RWPE1 (cell line): ENCODE measurements at regions not wholly inside any gene's neighbourhood (a gene's known extent, or its start where the extent isn't known, plus 50 kb on each side); places are given as distances from the start of the nearest gene placed in this dataset.

ENCODE experiments used
- CTCF ChIA-PET: fragments of 350-600 bp; sonication (Branson Sonifier 250); formaldehyde crosslinking; extraction: SDS; loops from one replicate; lab custom pipeline; 2021; lab: Yijun Ruan, JAX
- POLR2A ChIA-PET: fragments of 400-600 bp; formaldehyde crosslinking; extraction: SDS; loops from one replicate; lab custom pipeline; 2020; ENCODE audit warnings: antibody characterized with exemption; ENCODE audit not compliant: low non-redundant PET; lab: Yijun Ruan, JAX
- DNase-seq: peaks from one replicate; pipeline ENCODE4 v3.0.0; 2012; ENCODE audit warnings: low spot score
- H3K27ac ChIP-seq: fragments of 450-650 bp; 2 replicates; pipeline ENCODE4 v1.5.1; 2017
- TF ChIP-seq, protein P1 (sequence below): fragments of 450-650 bp; conservative IDR thresholded peaks from 2 replicates; pipeline ENCODE4 v1.5.1; 2017; ENCODE audit warnings: low read depth, mild to moderate bottlenecking

GRCh38 chr5:57772512-57772911 is 289.9 kb upstream of the ACTBL2 start:
- ChIA-PET CTCF (interaction anchor here (0.5 to 0.9 kb wide), 2 partner anchors 115 to 166 kb away, joined by 3 read pairs; no protein-coding TSS in a partner anchor), POLR2A (no interaction called here)
- DNase-seq = no peak
- H3K27ac ChIP-seq = no peak overlapping the region
- TF ChIP-seq, protein P1, sequence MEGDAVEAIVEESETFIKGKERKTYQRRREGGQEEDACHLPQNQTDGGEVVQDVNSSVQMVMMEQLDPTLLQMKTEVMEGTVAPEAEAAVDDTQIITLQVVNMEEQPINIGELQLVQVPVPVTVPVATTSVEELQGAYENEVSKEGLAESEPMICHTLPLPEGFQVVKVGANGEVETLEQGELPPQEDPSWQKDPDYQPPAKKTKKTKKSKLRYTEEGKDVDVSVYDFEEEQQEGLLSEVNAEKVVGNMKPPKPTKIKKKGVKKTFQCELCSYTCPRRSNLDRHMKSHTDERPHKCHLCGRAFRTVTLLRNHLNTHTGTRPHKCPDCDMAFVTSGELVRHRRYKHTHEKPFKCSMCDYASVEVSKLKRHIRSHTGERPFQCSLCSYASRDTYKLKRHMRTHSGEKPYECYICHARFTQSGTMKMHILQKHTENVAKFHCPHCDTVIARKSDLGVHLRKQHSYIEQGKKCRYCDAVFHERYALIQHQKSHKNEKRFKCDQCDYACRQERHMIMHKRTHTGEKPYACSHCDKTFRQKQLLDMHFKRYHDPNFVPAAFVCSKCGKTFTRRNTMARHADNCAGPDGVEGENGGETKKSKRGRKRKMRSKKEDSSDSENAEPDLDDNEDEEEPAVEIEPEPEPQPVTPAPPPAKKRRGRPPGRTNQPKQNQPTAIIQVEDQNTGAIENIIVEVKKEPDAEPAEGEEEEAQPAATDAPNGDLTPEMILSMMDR = no peak

DNA sequence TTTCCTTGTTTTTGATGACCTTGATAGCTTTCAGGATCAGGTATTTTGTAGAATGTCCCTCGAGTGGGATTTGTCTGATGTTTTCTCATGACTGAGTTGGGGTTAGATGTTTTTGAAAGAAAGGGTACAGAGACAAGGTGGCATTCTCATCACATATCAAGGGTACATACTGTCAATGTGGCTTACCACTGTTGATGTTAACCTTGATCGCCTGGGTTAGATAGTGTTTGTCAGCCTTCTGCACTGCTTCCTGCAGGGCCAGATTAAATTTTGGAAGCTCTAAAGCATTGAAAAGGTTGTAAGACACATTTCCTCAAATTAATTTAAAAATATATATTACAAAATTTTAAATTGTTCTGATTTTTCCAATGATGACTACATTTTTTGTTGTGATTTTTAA is 287.4 kb upstream of the ACTBL2 start:
- CTCF ChIA-PET = interaction anchor here (1.2 kb wide), 2 partner anchors 259 to 472 kb away, joined by 3 read pairs; no protein-coding TSS in a partner anchor
- DNase-seq = no peak

GRCh38 chr5:57768745-57769144 is 286.1 kb upstream of the ACTBL2 start:
- DNase-seq = no peak
- CTCF ChIA-PET = interaction anchor here (1.1 kb wide), 1 partner anchor 269 kb away, joined by 4 read pairs; no protein-coding TSS in a partner anchor
- TF ChIP-seq, protein P1 = no peak
- POLR2A ChIA-PET = no interaction called here
- no peak overlapping the region for H3K27ac ChIP-seq

More for the DNA sequence above, 287.4 kb upstream of the ACTBL2 start:
- TF ChIP-seq, protein P1 = no peak
- H3K27ac ChIP-seq = no peak overlapping the region
- POLR2A ChIA-PET = no interaction called here

- POLR2A ChIA-PET = no interaction called here
- H3K27ac ChIP-seq = no peak overlapping the region
- CTCF ChIA-PET = no interaction called here
- no peak for DNase-seq
- TF ChIP-seq, protein P1 = no peak
Observed at GRCh38 chr5:57764479-57765089, 282.0 kb upstream of the ACTBL2 start.

DNA sequence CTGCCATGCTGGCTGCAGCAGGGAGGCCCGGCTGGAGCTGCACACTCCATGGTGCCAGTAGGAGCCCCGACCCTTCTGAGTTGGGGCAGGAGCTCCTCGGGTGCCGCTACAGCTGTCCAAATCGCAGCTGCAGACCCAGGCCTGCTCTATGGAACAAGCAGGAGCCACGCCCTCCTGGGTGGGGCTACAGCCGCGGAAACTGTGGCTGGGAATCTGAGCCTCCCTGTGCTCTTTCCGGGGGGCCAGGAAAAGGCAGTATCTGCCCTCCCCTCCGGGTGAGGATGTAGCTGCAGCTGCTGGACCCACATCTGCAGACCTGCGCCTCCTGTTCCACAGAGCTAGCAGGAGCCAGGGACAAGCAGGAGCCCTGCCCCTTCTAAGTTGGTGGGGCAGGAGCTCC is 278.9 kb upstream of the ACTBL2 start:
- TF ChIP-seq, protein P1 = no peak
- DNase-seq = no peak
- H3K27ac ChIP-seq = no peak overlapping the region
- ChIA-PET CTCF (no interaction called here), POLR2A (no interaction called here)

GRCh38 chr5:57754616-57755015 is 272.0 kb upstream of the ACTBL2 start:
- ChIA-PET CTCF (interaction anchor here (0.6 to 0.7 kb wide), 2 partner anchors 56 to 143 kb away, joined by 3 to 6 read pairs; no protein-coding TSS in a partner anchor), POLR2A (no interaction called here)
- no peak overlapping the region for H3K27ac ChIP-seq
- TF ChIP-seq, protein P1 = no peak
- no peak for DNase-seq
